SK-N-SH (cell line): ENCODE measurements at regions not wholly inside any gene's neighbourhood (a gene's known extent, or its start where the extent isn't known, plus 50 kb on each side); places are given as distances from the start of the nearest gene placed in this dataset.

ENCODE experiments used
- CTCF ChIP-seq: fragments of 200-600 bp; sonication (generic); IDR thresholded peaks from 2 replicates; pipeline ENCODE4 v1.6.1; 2017; ENCODE audit warnings: antibody characterized with exemption, mild to moderate bottlenecking, moderate library complexity
- EZH2phosphoT487 ChIP-seq: fragments of 200-600 bp; sonication (generic); IDR thresholded peaks from 2 replicates; pipeline ENCODE4 v1.6.1; 2017; ENCODE audit warnings: low read depth, mixed run types, mild to moderate bottlenecking, antibody characterized with exemption, moderate library complexity, borderline replicate concordance
- MAX ChIP-seq: IDR thresholded peaks from 2 replicates; pipeline ENCODE4 v1.4.0; 2012; ENCODE audit warnings: low read depth
- PBX3 ChIP-seq: IDR thresholded peaks from 2 replicates; pipeline ENCODE4; 2012
- USF1 ChIP-seq: IDR thresholded peaks from 2 replicates; pipeline ENCODE4 v1.4.0; 2012; ENCODE audit warnings: low read depth, borderline replicate concordance

- TF ChIP-seq USF1 (no peak), MAX (no peak), EZH2phosphoT487 (no peak), PBX3 (no peak), CTCF (no peak)
These were observed 523.8 kb upstream of the SETBP1 start for GRCh38 chr18:44156776-44157335.
